ENCODE measurements at regions not wholly inside any gene's neighbourhood (a gene's known extent, or its start where the extent isn't known, plus 50 kb on each side); places are given as distances from the start of the nearest gene placed in this dataset.
"Not testable (repeated sequence)": the region's sequence is repeated elsewhere in the genome, so short reads cannot be mapped to it uniquely, and the experiment has no call there.

- not testable (repeated sequence) for DNase-seq
These were observed 125.9 kb downstream of the ZNF365 start for GRCh38 chr10:62500116-62500515.

- DNase-seq: no peak
These were observed 127.4 kb downstream of the ZNF365 start for GRCh38 chr10:62501547-62501946.

GRCh38 chr10:62502995-62503613 lies 128.9 kb downstream of the ZNF365 start:
- no peak for DNase-seq

- no peak for DNase-seq
These were observed 129.7 kb downstream of the ZNF365 start for GRCh38 chr10:62503872-62504271.

- no peak for DNase-seq
These were observed 132.2 kb downstream of the ZNF365 start for GRCh38 chr10:62506371-62506770.

GRCh38 chr10:62511238-62511637 lies 137.1 kb downstream of the ZNF365 start:
- no peak for DNase-seq

- no peak for DNase-seq
These were observed 137.5 kb downstream of the ZNF365 start for GRCh38 chr10:62511656-62512055.

GRCh38 chr10:62512732-62513475 lies 138.7 kb downstream of the ZNF365 start:
- no peak for DNase-seq

GRCh38 chr10:62514079-62514693 lies 140.0 kb downstream of the ZNF365 start:
- DNase-seq: no peak

GRCh38 chr10:62517252-62517651 lies 143.1 kb downstream of the ZNF365 start:
- DNase-seq: no peak

GRCh38 chr10:62527019-62527827 lies 153.1 kb downstream of the ZNF365 start:
- no peak for DNase-seq

GRCh38 chr10:62528441-62528840 lies 154.3 kb downstream of the ZNF365 start:
- DNase-seq: no peak

- DNase-seq: no peak
These were observed 155.2 kb downstream of the ZNF365 start for GRCh38 chr10:62529396-62529795.

- no peak for DNase-seq
These were observed 159.9 kb downstream of the ZNF365 start for GRCh38 chr10:62534031-62534430.

- DNase-seq: no peak
These were observed 164.4 kb downstream of the ZNF365 start for GRCh38 chr10:62538606-62539005.

GRCh38 chr10:62540389-62540788 lies 166.2 kb downstream of the ZNF365 start:
- DNase-seq: no peak

GRCh38 chr10:62541811-62542210 lies 167.6 kb downstream of the ZNF365 start:
- DNase-seq: no peak

- no peak for DNase-seq
These were observed 169.6 kb downstream of the ZNF365 start for GRCh38 chr10:62543571-62544355.

- no peak for DNase-seq
These were observed 171.2 kb downstream of the ZNF365 start for GRCh38 chr10:62545160-62546066.

GRCh38 chr10:62548686-62549085 lies 174.5 kb downstream of the ZNF365 start:
- no peak for DNase-seq

GRCh38 chr10:62550173-62550572 lies 176.0 kb downstream of the ZNF365 start:
- DNase-seq: no peak
